Stomach smooth muscle (tissue), 2 donors: ENCODE measurements at regions not wholly inside any gene's neighbourhood (a gene's known extent, or its start where the extent isn't known, plus 50 kb on each side); places are given as distances from the start of the nearest gene placed in this dataset.

Source experiments
- H3K27ac ChIP-seq: one replicate; pipeline ENCODE4 v1.7.0; 2013; ENCODE audit warnings: mild to moderate bottlenecking, low read length, inconsistent platforms
- H3K27me3 ChIP-seq, 2 donors: one replicate each; pipeline ENCODE4 v1.7.0; 2013; ENCODE audit warnings: low read length in 2 of 2; ENCODE audit not compliant: insufficient read depth in 2 of 2, control insufficient read depth in 1 of 2
- H3K36me3 ChIP-seq, 2 donors: one replicate each; pipeline ENCODE4 v1.7.0; 2013; ENCODE audit warnings: low read length in 2 of 2; ENCODE audit not compliant: control insufficient read depth in 2 of 2, insufficient read depth in 2 of 2
- H3K4me1 ChIP-seq: one replicate; pipeline ENCODE4 v1.7.0; 2013; ENCODE audit warnings: low read length; ENCODE audit not compliant: control insufficient read depth, insufficient read depth
- H3K4me3 ChIP-seq, 2 donors: one replicate each; pipeline ENCODE4 v1.7.0; 2013; ENCODE audit warnings: low read length in 2 of 2
- H3K9ac ChIP-seq, 2 donors: one replicate each; pipeline ENCODE4 v1.7.0; 2013; ENCODE audit warnings: low read length in 2 of 2, mild to moderate bottlenecking in 1 of 2
- H3K9me3 ChIP-seq, 2 donors: one replicate each; pipeline ENCODE4 v1.7.0; 2013; ENCODE audit warnings: low read length in 2 of 2; ENCODE audit not compliant: control insufficient read depth in 2 of 2
- donor health status: healthy.
- donor health status: Pancreatic carcinoma.

- Histone ChIP-seq H3K36me3 (no peaks in the 10 kb centered on the region), H3K4me1 (no peaks in the 10 kb centered on the region), H3K9me3 (no peaks in the 10 kb centered on the region), H3K27me3 (no peaks in the 10 kb centered on the region), H3K4me3 (no peak overlapping the region), H3K27ac (no peak overlapping the region), H3K9ac (no peak overlapping the region)
Observed at GRCh38 chr2:51103205-51103604, 71.3 kb upstream of the NRXN1 start.

GRCh38 chr2:51093016-51093415 is 61.1 kb upstream of the NRXN1 start:
- Histone ChIP-seq H3K9ac (no peak overlapping the region), H3K27ac (no peak overlapping the region), H3K4me1 (no peaks in the 10 kb centered on the region), H3K27me3 (no peaks in the 10 kb centered on the region), H3K4me3 (peak overlapping the region in 1 of 2 donors; percentile 54), H3K36me3 (no peaks in the 10 kb centered on the region), H3K9me3 (no peaks in the 10 kb centered on the region)

- no peaks in the 10 kb centered on the region for H3K9me3 ChIP-seq
- no peaks in the 10 kb centered on the region for H3K36me3 ChIP-seq
- no peak overlapping the region for H3K4me3 ChIP-seq
- H3K9ac ChIP-seq, result no peak overlapping the region
- H3K27ac ChIP-seq, result no peak overlapping the region
- H3K4me1 ChIP-seq, result no peaks in the 10 kb centered on the region
- no peaks in the 10 kb centered on the region for H3K27me3 ChIP-seq
Observed at GRCh38 chr2:51085420-51086068, 53.6 kb upstream of the NRXN1 start.

- H3K27ac ChIP-seq, result no peak overlapping the region
- no peaks in the 10 kb centered on the region for H3K36me3 ChIP-seq
- H3K9me3 ChIP-seq, result no peaks in the 10 kb centered on the region
- no peaks in the 10 kb centered on the region for H3K27me3 ChIP-seq
- H3K4me1 ChIP-seq, result no peaks in the 10 kb centered on the region
- no peak overlapping the region for H3K4me3 ChIP-seq
- no peak overlapping the region for H3K9ac ChIP-seq
Observed at GRCh38 chr2:51084750-51085149, 52.8 kb upstream of the NRXN1 start.
